ENCODE measurements at regions not wholly inside any gene's neighbourhood (a gene's known extent, or its start where the extent isn't known, plus 50 kb on each side); places are given as distances from the start of the nearest gene placed in this dataset.

DNA sequence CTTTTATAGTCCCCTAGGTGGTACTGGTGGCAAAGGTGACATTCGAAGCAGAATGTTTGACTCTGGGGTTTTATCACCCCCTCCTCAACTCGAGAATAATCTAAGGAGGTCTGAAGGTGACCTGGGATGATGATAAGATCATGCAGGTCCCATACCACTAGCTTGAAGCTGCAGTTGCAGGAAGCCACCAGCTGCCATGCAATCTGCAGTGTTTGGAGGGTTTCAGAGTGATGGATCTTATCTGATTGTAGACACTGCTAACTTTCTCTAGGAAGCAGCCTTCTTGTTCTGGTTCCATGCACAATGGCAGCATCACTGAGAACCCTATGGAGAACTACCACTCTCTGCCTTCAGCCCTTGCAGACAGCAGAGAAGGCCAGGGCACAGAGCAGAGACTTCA is 59.4 kb upstream of the LRPPRC start:
- no peak overlapping the region for H3K27ac ChIP-seq (ENCODE audit: low read length)
- no peaks in the 10 kb centered on the region for H3K36me3 ChIP-seq (ENCODE audit: control insufficient read depth, insufficient read depth, low read length)
- no peak overlapping the region for H3K4me3 ChIP-seq (ENCODE audit: low read depth in 2 of 2, low read length in 2 of 2)
- no peaks in the 10 kb centered on the region for H3K27me3 ChIP-seq (ENCODE audit: control insufficient read depth, insufficient read depth, low read length)
- intact Hi-C loops (cut with micrococcal nuclease; ENCODE audit: unreplicated experiment) (no loop called here), in situ Hi-C loops (cut with HindIII; ENCODE audit: low pct_unique_long_range_greater_than_20kb, low sequenced_read_pairs) (no loop called here)
- ATAC-seq (no peak), DNase-seq (ENCODE audit: low read depth, low spot score) (no peak)
- ChIA-PET CTCF (no interaction called here), POLR2A (no interaction called here)
- TF ChIP-seq POLR2AphosphoS5 (IDR thresholded peaks at IDR 0.05; ENCODE audit: low read depth, low read length) = no peak
- no peak for TF ChIP-seq CTCF (IDR thresholded peaks at IDR 0.05)
- no peak for TF ChIP-seq TCF7L2 (IDR thresholded peaks at IDR 0.05; ENCODE audit: low read depth, low read length)
- no peak for TF ChIP-seq REST (IDR thresholded peaks at IDR 0.05; ENCODE audit: insufficient read depth in 1 of 2, low read depth in 2 of 2, low read length in 1 of 2)
- TF ChIP-seq SIN3A (IDR thresholded peaks at IDR 0.05; ENCODE audit: borderline replicate concordance, insufficient read depth, low read depth, low read length) = no peak
- BruUV-seq (replicated peaks) = no TSS peak
- H3K4me1 ChIP-seq (ENCODE audit: control insufficient read depth, insufficient read depth, low read length) = no peaks in the 10 kb centered on the region
- no peaks in the 10 kb centered on the region for H3K9me3 ChIP-seq (ENCODE audit: control insufficient read depth, insufficient read depth, low read depth, low read length)

GRCh38 chr2:44055664-44056063 is 59.9 kb upstream of the LRPPRC start:
- TF ChIP-seq REST (IDR thresholded peaks at IDR 0.05; ENCODE audit: insufficient read depth in 1 of 2, low read depth in 2 of 2, low read length in 1 of 2) = no peak
- no peak for TF ChIP-seq SIN3A (IDR thresholded peaks at IDR 0.05; ENCODE audit: borderline replicate concordance, insufficient read depth, low read depth, low read length)
- no peak for TF ChIP-seq POLR2AphosphoS5 (IDR thresholded peaks at IDR 0.05; ENCODE audit: low read depth, low read length)
- TF ChIP-seq CTCF (IDR thresholded peaks at IDR 0.05) = no peak
- TF ChIP-seq TCF7L2 (IDR thresholded peaks at IDR 0.05; ENCODE audit: low read depth, low read length) = no peak
- no peaks in the 10 kb centered on the region for H3K36me3 ChIP-seq (ENCODE audit: control insufficient read depth, insufficient read depth, low read length)
- ChIA-PET CTCF (no interaction called here), POLR2A (no interaction called here)
- BruUV-seq (replicated peaks) = no TSS peak
- intact Hi-C loops (cut with micrococcal nuclease; ENCODE audit: unreplicated experiment) = no loop called here
- no peaks in the 10 kb centered on the region for H3K4me1 ChIP-seq (ENCODE audit: control insufficient read depth, insufficient read depth, low read length)
- no peak overlapping the region for H3K4me3 ChIP-seq (ENCODE audit: low read depth in 2 of 2, low read length in 2 of 2)
- no peak for ATAC-seq
- in situ Hi-C loops (cut with HindIII; ENCODE audit: low pct_unique_long_range_greater_than_20kb, low sequenced_read_pairs) = no loop called here
- no peaks in the 10 kb centered on the region for H3K27me3 ChIP-seq (ENCODE audit: control insufficient read depth, insufficient read depth, low read length)
- no peak overlapping the region for H3K27ac ChIP-seq (ENCODE audit: low read length)
- DNase-seq (ENCODE audit: low read depth, low spot score) = no peak
- H3K9me3 ChIP-seq (ENCODE audit: control insufficient read depth, insufficient read depth, low read depth, low read length) = no peaks in the 10 kb centered on the region
